ENCODE measurements at regions not wholly inside any gene's neighbourhood (a gene's known extent, or its start where the extent isn't known, plus 50 kb on each side); places are given as distances from the start of the nearest gene placed in this dataset.

DNA sequence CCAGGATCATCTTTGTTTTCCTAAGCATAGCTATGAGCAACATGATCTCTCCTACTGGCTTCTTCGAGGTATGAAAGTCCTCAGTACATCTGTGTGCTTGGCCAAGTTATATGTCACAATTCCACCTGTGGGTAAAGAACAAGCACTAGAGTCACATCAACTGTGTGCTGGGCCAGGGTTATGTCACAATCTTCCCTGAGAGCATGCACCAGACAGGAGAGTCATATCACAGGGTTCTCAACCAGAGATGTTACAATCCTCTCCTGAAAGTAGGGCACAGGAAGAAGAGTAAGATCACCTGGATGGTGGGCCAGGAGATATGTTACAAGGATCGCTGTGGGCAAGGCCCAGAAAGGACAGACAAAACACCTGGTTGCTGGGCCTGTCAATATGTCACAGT, 143.7 kb downstream of the ZNF675 start (continued):
- TF ChIP-seq, protein P1, sequence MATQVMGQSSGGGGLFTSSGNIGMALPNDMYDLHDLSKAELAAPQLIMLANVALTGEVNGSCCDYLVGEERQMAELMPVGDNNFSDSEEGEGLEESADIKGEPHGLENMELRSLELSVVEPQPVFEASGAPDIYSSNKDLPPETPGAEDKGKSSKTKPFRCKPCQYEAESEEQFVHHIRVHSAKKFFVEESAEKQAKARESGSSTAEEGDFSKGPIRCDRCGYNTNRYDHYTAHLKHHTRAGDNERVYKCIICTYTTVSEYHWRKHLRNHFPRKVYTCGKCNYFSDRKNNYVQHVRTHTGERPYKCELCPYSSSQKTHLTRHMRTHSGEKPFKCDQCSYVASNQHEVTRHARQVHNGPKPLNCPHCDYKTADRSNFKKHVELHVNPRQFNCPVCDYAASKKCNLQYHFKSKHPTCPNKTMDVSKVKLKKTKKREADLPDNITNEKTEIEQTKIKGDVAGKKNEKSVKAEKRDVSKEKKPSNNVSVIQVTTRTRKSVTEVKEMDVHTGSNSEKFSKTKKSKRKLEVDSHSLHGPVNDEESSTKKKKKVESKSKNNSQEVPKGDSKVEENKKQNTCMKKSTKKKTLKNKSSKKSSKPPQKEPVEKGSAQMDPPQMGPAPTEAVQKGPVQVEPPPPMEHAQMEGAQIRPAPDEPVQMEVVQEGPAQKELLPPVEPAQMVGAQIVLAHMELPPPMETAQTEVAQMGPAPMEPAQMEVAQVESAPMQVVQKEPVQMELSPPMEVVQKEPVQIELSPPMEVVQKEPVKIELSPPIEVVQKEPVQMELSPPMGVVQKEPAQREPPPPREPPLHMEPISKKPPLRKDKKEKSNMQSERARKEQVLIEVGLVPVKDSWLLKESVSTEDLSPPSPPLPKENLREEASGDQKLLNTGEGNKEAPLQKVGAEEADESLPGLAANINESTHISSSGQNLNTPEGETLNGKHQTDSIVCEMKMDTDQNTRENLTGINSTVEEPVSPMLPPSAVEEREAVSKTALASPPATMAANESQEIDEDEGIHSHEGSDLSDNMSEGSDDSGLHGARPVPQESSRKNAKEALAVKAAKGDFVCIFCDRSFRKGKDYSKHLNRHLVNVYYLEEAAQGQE (IDR thresholded peaks at IDR 0.05; ENCODE audit: borderline replicate concordance): no peak
- TF ChIP-seq, protein P1 (CRISPR knock-in tag; IDR thresholded peaks at IDR 0.05; ENCODE audit: low read depth): no peak
- TF ChIP-seq KAT2B (IDR thresholded peaks at IDR 0.05; ENCODE audit: low read depth, low read length) (no peak), MAZ (CRISPR knock-in tag; conservative IDR thresholded peaks at IDR 0.05 in 1 of 2, IDR thresholded peaks at IDR 0.05 in 1 of 2) (no peak), HMGN3 (IDR thresholded peaks at IDR 0.05; ENCODE audit: borderline replicate concordance, extremely low read depth, insufficient read length, low read depth, low read length) (no peak), CHCHD3 (CRISPR knock-in tag; IDR thresholded peaks at IDR 0.05) (no peak), BRCA1 (IDR thresholded peaks at IDR 0.05) (no peak), BRCA1 (CRISPR knock-in tag; IDR thresholded peaks at IDR 0.05) (no peak), DACH1 (IDR thresholded peaks at IDR 0.05; ENCODE audit: partially characterized antibody) (no peak), ZNF12 (CRISPR knock-in tag; IDR thresholded peaks at IDR 0.05) (no peak), RFX5 (IDR thresholded peaks at IDR 0.05; ENCODE audit: low read depth, low read length) (no peak), SAP30 (IDR thresholded peaks at IDR 0.05; ENCODE audit: borderline replicate concordance, insufficient read depth, low read depth, low read length, poor library complexity, severe bottlenecking) (no peak), SETDB1 (IDR thresholded peaks at IDR 0.05; ENCODE audit: low read length) (no peak)
- TF ChIP-seq, protein P2, sequence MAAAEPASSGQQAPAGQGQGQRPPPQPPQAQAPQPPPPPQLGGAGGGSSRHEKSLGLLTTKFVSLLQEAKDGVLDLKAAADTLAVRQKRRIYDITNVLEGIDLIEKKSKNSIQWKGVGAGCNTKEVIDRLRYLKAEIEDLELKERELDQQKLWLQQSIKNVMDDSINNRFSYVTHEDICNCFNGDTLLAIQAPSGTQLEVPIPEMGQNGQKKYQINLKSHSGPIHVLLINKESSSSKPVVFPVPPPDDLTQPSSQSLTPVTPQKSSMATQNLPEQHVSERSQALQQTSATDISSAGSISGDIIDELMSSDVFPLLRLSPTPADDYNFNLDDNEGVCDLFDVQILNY (CRISPR knock-in tag; IDR thresholded peaks at IDR 0.05): no peak
